Adrenal gland (tissue), 9 donors: ENCODE measurements at regions not wholly inside any gene's neighbourhood (a gene's known extent, or its start where the extent isn't known, plus 50 kb on each side); places are given as distances from the start of the nearest gene placed in this dataset.

ENCODE experiments used
- DNase-seq, 7 donors: peaks; one replicate each; pipeline ENCODE4 v3.0.0-alpha.2; 2019 to 2020
- H3K27ac ChIP-seq, 5 donors: fragments of 200-600 bp; sonication (generic) in 4 of 5; 1 replicate in 3 of 5; 2 replicates in 2 of 5; pipeline versions ENCODE4 v1.5.1 to v1.8.0; 2016 to 2020; ENCODE audit warnings: mild to moderate bottlenecking in 1 of 5
- H3K27me3 ChIP-seq: fragments of 200-600 bp; 2 replicates; pipeline ENCODE4 v1.8.0; 2021
- H3K36me3 ChIP-seq, 2 donors: fragments of 200-600 bp; replicated peaks in 1 of 2; 1 replicate in 1 of 2; 2 replicates in 1 of 2; pipeline versions ENCODE4 v1.5.1 to v1.8.0; 2018 to 2022
- H3K4me1 ChIP-seq, 2 donors: fragments of 200-600 bp; replicated peaks in 1 of 2; 1 replicate in 1 of 2; 2 replicates in 1 of 2; pipeline versions ENCODE4 v1.5.1 to v1.8.0; 2018 to 2021
- H3K4me3 ChIP-seq, 4 donors: fragments of 200-600 bp; sonication (generic) in 3 of 4; one replicate each; pipeline ENCODE4 v1.5.1; 2016 to 2018
- H3K9me3 ChIP-seq, 3 donors: fragments of 200-600 bp; sonication (generic) in 1 of 3; replicated peaks in 1 of 3; 1 replicate in 2 of 3; 2 replicates in 1 of 3; pipeline versions ENCODE4 v1.5.1 to v1.8.0; 2016 to 2021
- POLR2A ChIP-seq, 2 donors: fragments of 450-650 bp; IDR thresholded peaks; one replicate each; pipeline ENCODE4 v1.6.1; 2017; ENCODE audit warnings: antibody characterized with exemption in 2 of 2, mild to moderate bottlenecking in 2 of 2, moderate library complexity in 1 of 2
- WGBS, 4 donors: extraction: QIAGEN DNeasy Blood & Tissue Kit in 2 of 4; methylation state at CpG; one replicate each; pipeline versions ENCODE4 v1.1.5 to v1.1.7; 2013 to 2017; 5-methylcytosine and 5-hydroxymethylcytosine counted together
- intact Hi-C, 2 donors: fragments of 100-400 bp; cut with DNase I; formaldehyde crosslinking; loops; one replicate each; pipeline versions ENCODE4 v1.14.1 to v1.15.0; 2022 to 2023
- TF ChIP-seq, protein P1 (sequence below), 6 experiments: fragments of 450-650 bp in 4 of 6; fragments of 200-600 bp in 2 of 6; sonication (generic) in 1 of 6; IDR thresholded peaks; 1 replicate in 5 of 6; 2 replicates in 1 of 6; pipeline versions ENCODE4 v1.5.1 to v1.8.0; 2016 to 2021; ENCODE audit warnings: antibody characterized with exemption in 6 of 6, mild to moderate bottlenecking in 2 of 6, moderate library complexity in 1 of 6
- donor health status: healthy with polysubstance abuse.
- donor health status: Bipolar disorder and iron deficiency.
- donor health status: DM: yes; HTN: yes; CAD: no.
- donor health status: DM: no; HTN: no; CAD: no.
- donor health status: DM: no; HTN: no; CAD: no.

- Histone ChIP-seq H3K27me3 (no peaks in the 10 kb centered on the region), H3K4me1 (no peaks in the 10 kb centered on the region), H3K4me3 (no peak overlapping the region), H3K9me3 (no peaks in the 10 kb centered on the region), H3K36me3 (no peaks in the 10 kb centered on the region), H3K27ac (no peak overlapping the region)
- 87 to 96% (median 89%) methylated on average over 2 of the region's 2 CpGs for WGBS, 4 donors
- TF ChIP-seq POLR2A (IDR thresholded peaks at IDR 0.05), result no peak
- TF ChIP-seq, protein P1, sequence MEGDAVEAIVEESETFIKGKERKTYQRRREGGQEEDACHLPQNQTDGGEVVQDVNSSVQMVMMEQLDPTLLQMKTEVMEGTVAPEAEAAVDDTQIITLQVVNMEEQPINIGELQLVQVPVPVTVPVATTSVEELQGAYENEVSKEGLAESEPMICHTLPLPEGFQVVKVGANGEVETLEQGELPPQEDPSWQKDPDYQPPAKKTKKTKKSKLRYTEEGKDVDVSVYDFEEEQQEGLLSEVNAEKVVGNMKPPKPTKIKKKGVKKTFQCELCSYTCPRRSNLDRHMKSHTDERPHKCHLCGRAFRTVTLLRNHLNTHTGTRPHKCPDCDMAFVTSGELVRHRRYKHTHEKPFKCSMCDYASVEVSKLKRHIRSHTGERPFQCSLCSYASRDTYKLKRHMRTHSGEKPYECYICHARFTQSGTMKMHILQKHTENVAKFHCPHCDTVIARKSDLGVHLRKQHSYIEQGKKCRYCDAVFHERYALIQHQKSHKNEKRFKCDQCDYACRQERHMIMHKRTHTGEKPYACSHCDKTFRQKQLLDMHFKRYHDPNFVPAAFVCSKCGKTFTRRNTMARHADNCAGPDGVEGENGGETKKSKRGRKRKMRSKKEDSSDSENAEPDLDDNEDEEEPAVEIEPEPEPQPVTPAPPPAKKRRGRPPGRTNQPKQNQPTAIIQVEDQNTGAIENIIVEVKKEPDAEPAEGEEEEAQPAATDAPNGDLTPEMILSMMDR (IDR thresholded peaks at IDR 0.05), result no peak
- DNase-seq, result no peak
- intact Hi-C loops, result loop anchor here (10.0 kb wide), 1 partner anchor 229 kb away; no protein-coding TSS in a partner anchor
Measured at GRCh38 chr18:54673936-54674335, 82.9 kb downstream of the DYNAP start.

- intact Hi-C loops, result loop anchor here (5.0 to 10.0 kb wide), 2 partner anchors 230 to 307 kb away; no protein-coding TSS in a partner anchor
- no peak overlapping the region for H3K27ac ChIP-seq
- H3K36me3 ChIP-seq, result no peaks in the 10 kb centered on the region
- WGBS, 4 donors, result 27 to 44% (median 37%) methylated on average over 1 of the region's 1 CpG
- TF ChIP-seq POLR2A (IDR thresholded peaks at IDR 0.05), result no peak
- TF ChIP-seq, protein P1 (IDR thresholded peaks at IDR 0.05), result no peak
- no peak overlapping the region for H3K4me3 ChIP-seq
- H3K27me3 ChIP-seq, result no peaks in the 10 kb centered on the region
- no peak for DNase-seq
- no peaks in the 10 kb centered on the region for H3K9me3 ChIP-seq
- H3K4me1 ChIP-seq, result no peaks in the 10 kb centered on the region
Measured at GRCh38 chr18:54675076-54675475, 84.0 kb downstream of the DYNAP start.

DNA sequence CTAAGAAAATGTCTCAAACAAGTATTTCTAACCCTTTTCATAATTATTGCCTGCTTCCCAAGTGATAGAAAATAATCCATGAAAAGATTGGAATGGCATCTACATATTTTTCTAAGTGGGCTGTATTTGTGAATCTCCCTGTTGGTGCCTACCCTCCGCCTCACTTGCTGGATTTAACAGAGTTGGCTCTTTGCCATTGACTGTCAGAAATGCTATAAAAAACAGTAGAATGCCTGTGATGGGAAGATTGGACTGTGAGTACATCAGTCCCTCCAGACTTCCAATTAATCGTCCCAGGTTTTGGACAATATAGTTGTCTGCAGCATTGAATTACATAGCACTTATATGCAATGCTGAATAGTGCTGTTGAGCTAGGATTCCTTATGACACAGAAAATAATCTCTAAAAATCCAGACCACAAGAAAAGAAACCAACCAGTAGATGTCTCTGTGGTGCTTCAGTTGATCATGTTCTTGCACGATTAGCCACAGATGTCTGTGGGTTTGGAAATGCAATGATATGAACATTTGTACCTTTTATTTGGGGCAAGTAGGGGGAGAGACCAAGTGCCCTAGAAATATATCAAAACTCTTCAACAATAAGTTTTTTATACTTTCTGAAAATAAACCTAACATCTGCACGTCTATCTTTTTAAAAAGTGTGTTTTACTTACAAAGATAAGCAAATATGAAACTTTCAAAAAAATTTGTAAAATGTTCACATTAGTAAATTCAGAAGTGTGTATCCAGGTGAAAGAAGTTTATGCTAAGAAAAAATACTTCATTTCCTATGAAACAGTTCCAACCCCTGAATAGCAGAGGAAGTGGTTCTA lies 88.5 kb downstream of the DYNAP start:
- DNase-seq, result no peak
- 21 to 34% (median 33%) methylated on average over 4 of the region's 4 CpGs for WGBS, 4 donors
- no peak overlapping the region for H3K27ac ChIP-seq
- H3K27me3 ChIP-seq, result no peaks in the 10 kb centered on the region
- H3K36me3 ChIP-seq, result no peaks in the 10 kb centered on the region
- no peaks in the 10 kb centered on the region for H3K9me3 ChIP-seq
- no peaks in the 10 kb centered on the region for H3K4me1 ChIP-seq
- H3K4me3 ChIP-seq, result no peak overlapping the region
- no peak for TF ChIP-seq POLR2A (IDR thresholded peaks at IDR 0.05)
- TF ChIP-seq, protein P1 (IDR thresholded peaks at IDR 0.05), result peak; percentile 4 to 63 (median 46)
- intact Hi-C loops, result loop anchor here (5.0 to 10.0 kb wide), 2 partner anchors 235 to 303 kb away; no protein-coding TSS in a partner anchor

DNA sequence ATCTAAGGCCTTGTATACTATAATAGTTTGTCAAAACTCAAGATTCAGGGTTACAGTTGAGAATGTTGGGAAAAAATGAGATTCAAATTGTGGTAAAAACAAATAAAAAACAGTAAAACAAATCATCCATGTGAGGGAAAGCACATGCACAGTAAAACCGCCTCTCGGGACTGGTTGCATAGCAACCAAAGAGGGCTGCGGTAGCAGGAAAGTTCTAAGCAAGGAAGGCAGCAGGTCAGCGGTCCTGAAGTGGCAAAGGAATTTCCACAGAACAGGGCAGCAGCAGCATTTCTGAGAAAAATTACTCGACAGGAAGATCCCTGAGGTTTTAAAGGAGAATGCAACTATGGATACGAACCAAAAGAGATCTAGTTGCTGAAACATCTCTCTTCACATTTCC lies 93.7 kb downstream of the DYNAP start:
- intact Hi-C loops, result no loop called here
- no peaks in the 10 kb centered on the region for H3K4me1 ChIP-seq

More for the DNA sequence above, 93.7 kb downstream of the DYNAP start:
- no peak for TF ChIP-seq POLR2A (IDR thresholded peaks at IDR 0.05)
- TF ChIP-seq, protein P1 (IDR thresholded peaks at IDR 0.05), result no peak
- H3K27ac ChIP-seq, result no peak overlapping the region
- H3K36me3 ChIP-seq, result no peaks in the 10 kb centered on the region
- H3K4me3 ChIP-seq, result no peak overlapping the region
- 38 to 45% (median 39%) methylated on average over 6 of the region's 6 CpGs for WGBS, 4 donors
- H3K27me3 ChIP-seq, result no peaks in the 10 kb centered on the region
- DNase-seq, result no peak
- no peaks in the 10 kb centered on the region for H3K9me3 ChIP-seq
